Forelimb muscle (tissue), 1 donor: ENCODE measurements at regions not wholly inside any gene's neighbourhood (a gene's known extent, or its start where the extent isn't known, plus 50 kb on each side); places are given as distances from the start of the nearest gene placed in this dataset.

ENCODE experiments used
- DNase-seq: peaks from one replicate; pipeline ENCODE4 v3.0.0-alpha.2; 2013; ENCODE audit warnings: low read depth

DNA sequence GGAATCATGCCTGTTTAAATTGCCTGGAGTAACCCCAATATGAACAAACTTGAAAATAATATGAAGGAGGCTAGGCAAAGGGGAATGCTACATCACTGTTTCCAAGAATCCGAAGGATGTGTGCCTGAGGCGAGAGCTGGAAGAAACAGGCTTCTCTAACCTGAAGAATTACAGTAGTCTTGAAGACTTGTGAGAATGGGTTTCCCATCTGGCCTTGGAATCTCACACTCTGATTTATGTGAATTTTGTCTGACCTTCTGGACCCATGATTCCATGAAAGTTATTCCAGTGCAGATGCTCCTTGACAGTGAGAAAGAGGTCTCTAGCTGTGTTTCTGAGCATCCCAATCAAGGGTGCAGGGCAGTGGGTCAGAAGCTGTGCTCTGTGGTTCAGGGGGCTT, 122.1 kb upstream of the PARP11 start:
- no peak for DNase-seq

DNA sequence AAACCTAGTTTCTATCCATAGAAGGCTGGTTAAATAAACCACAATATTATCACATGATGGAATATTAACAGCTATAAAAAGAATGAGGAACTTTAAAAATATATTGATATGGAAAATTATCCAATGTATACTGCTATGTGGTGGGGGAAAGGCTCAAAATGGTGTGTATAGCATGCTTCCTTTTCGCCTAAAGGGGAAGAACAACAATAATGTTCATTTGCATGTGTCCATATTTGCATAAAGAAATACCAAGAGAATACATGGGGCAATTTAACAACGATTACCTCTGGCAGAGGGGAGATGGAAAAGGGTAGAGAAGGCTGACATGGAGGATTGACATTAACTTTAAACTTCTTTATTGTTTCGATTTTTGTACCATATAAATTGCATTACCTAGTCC, 121.3 kb upstream of the PARP11 start:
- DNase-seq = no peak

- no peak for DNase-seq
Observed at GRCh38 chr12:3992945-3993344, 119.7 kb upstream of the PARP11 start.

- DNase-seq = no peak
Observed at GRCh38 chr12:3991798-3992580, 118.8 kb upstream of the PARP11 start.

DNA sequence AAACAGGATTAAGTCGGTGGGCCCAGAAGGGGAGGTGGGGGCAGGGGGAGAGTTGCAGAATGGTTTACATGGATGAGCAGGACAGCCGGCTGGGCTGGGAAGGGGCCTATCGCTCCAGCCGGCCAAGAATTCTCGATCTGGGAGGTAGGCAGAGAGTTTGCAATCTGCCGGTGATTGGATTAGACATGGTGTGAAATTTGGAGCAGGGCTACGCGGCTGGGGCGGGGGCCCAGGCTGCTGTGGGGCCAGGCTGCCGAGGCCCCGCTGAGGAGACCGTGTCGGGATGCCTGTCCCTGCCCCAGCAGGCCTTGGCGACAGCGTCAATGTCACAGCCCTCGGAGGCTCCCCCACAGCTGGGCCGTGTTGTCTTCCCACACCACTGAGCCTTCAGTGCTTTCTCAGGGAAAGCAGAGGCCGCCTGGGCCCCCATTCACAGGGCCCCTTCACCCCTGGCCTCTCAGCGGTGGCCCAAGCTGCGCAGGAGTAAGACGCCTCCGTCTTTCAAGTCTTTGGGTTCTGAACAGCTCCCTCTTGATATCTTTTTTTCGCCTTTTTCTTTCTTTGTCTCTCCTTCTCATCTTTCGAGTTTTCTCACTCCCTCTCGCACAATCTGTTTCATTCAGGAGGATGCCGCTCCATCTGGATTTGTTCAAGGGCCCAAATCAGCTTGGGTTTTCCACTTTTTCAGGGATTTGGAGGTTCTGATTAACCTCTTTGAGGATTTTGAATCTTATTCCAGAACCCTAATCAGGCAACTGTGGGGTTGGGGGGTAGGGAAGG, 117.5 kb upstream of the PARP11 start:
- no peak for DNase-seq

GRCh38 chr12:3989218-3989550, 116.0 kb upstream of the PARP11 start:
- DNase-seq = no peak

DNA sequence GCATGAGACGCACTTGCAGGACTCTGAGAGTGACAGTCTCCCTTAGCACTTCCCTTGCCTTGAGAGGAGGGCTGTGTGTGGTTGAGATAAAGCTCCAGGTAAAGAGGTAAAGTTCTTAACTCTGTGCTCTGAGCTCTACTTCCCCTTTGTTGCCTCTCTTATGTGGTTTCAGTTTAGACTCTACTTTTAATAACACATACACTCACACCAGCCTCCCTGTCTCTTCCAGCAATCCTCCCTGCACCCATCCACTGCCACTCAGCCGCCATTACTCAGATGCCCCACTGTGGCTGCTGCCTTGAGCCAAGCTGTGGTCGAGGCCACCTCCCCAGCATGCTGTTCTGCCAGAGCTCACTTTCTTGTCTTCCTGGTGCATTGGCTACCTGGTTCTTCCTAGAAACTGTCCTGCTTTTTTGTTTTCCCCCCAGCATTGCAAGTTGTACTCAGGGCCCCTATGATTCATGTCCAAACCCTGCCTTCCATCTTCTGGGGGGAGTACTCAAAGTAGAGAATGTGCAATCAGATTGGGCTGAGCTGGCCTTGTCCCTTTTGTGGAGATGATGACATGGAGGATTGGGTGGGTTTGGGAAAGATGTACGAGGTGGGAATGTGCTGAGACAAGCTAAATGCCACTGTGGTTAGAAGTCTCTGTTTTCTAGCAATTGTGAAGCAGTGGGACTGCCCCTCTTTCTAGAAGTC, 115.5 kb upstream of the PARP11 start:
- DNase-seq = no peak

DNA sequence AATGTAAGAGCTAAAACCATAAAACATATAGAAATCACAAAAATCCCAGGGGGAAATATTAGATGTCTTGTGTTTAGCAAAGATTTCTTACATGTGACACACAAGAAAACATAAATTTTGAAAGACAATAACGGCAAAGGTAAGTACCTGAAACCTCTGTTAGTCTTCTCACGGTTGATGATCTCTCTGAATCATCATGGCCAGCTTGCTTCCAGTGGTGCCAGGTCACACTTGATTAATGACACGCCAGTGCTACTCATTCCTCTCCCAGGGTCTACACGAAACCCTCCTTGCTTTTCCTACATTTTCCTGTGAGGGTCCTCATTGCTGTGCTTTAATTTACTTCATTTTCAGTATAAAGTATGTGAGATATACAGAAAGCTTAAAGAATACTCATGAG, 114.4 kb upstream of the PARP11 start:
- no peak for DNase-seq

DNA sequence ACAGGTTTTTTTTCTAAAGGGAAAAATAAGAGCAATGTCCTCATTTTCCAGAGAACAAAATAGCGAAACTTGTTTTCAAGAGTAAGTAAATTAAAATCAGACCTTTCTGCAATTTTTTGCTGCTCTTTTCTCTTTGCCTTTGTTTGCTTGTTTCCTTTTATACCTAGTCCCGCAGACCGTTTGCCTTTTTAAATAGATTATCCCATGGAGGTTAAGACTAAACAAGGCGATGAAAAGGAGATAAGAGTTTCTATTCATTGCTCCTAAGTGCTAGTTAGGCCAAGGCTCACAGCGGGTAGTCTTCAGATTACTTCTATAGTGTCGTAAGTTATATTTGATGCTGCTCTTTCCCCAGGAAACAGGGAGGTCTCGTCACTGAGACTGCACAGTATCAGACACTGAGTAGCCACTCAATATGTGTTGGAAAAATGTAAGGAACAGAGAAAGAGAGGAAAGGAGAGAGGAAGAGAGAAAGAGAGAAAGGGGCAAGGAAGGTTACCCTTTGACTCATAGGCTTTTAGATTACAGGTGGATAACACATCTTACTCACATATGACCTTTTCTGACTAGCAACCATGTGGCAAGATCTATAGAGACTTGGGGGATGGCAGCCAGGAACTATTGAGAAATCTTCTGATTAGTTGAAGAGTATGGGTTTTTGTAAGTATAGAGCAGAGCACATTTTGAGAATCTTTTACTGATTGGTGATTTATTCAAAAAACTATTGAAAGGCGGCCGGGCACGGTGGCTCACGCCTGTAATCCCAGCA, 107.5 kb upstream of the PARP11 start:
- no peak for DNase-seq

- no peak for DNase-seq
Observed at GRCh38 chr12:3977621-3978020, 104.4 kb upstream of the PARP11 start.

- DNase-seq = no peak
Observed at GRCh38 chr12:3976351-3976938, 103.2 kb upstream of the PARP11 start.

GRCh38 chr12:3975652-3976051, 102.5 kb upstream of the PARP11 start:
- DNase-seq = no peak

DNA sequence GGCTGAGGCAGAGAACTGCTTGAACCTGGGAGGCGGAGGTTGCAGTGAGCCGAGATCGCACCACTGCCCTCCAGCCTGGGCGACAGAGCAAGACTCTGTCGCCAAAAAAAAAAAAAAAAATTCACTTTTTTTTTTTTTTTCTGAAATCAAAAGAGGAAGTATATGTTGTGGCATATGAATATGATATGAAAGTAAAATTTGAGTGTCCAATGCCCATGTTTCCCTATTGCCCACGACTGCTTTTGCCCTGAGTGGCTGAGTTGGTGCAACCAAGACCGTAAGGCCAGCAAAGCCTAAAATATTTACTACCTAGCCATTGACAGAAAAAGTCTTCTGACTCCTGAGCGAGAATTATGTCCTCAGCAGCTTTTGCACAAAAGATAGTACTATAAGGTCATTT, 101.7 kb upstream of the PARP11 start:
- no peak for DNase-seq

DNA sequence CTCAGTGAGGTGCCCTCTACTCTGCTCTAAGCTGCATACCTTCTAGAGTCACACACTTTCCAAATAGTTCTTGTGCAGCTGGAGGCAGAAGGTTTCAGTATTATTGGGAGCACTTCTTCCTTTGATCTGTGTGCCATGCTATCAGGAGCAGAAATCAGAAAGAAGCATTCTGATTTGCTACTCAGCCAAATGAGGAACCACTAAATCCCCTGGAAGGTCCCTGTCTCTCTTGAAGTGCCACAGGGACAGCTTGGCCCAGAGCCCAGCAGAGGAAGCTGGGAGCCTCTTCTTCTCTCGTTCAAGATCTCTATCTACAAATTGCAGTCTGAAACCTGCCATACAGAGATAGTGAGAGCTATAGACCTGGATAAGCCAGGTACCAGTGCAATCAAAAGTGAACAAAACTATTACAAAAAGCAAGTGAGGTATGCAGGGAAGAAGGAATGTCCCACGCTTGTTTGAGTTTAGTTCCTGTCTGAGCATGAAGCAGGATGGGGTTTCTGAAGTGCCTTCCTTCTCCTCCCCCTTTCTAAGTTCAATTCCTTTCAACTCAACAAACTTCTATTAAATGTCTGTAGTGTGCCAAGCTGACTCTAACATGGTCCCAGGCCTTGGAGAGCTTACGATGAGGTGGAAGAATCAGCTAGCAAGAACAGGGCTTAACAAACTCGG, 100.9 kb upstream of the PARP11 start:
- no peak for DNase-seq

DNA sequence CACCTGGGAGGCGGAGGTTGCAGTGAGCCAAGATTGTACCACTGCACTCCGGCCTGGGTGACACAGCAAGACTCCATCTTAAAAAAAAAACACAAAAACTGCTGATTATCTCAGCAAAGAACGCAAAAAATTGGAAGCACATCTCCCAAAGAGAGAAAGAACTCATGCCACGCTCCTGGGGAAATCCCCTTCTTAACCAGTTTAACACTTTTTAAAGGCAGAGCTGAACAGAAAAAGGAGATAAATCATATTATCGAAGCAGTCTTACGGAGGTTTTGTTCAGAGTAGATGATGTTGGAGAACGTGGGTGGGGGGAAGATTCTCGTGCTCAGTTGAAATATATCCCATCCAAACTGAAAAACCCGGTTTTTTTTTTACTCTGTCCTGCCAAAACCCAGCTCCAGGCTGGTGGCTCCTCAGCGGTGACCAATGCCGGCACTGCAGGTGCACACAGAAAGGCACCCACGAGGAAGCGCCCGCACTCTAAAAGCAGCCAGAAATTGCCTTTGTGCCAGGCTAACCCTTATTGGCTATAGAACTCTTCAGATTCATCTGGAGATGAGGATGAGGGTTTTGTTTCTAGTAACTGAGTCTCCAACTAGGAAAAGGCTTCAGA, 100.2 kb upstream of the PARP11 start:
- DNase-seq = no peak

- DNase-seq = no peak
Observed at GRCh38 chr12:3972576-3972975, 99.4 kb upstream of the PARP11 start.

DNA sequence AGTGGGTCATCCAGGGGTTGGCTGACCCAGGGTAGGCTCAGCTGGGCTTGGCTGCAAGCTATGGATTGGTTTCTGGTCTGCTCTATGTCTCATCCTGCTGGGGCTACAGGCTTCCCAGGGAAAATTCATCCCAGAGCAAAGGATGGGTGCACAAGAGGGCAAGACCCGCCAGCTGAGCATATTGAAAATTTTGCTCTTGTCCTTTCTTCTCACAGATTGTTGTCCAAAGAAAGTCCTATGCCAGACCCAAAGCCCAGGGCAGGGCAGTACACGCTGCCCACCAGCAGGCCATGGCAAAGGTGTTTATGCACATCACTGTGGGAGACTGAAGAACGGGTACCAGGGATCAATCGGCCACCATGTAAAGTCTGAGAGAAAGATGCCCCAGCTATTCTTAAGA, 95.3 kb upstream of the PARP11 start:
- DNase-seq = no peak

- no peak for DNase-seq
Observed at GRCh38 chr12:3967556-3968160, 94.5 kb upstream of the PARP11 start.

DNA sequence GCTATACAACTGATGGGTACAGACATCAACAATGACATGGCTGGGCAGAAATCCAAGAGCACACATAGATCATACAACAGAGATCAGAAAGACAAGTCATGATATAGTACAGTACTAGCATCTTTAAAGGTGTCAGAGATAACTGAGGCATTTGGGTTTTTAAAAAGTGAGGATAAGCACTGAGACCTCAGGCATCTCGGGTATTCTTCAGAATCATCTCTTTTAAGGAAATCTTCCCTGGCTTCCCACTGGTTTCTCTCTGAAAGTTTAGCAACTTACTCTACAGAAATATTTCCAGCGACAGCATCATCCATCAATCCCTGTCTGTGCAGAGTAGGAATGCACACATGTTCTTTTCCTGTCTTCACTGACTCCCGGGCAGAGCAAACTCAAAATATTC, 93.2 kb upstream of the PARP11 start:
- no peak for DNase-seq

DNA sequence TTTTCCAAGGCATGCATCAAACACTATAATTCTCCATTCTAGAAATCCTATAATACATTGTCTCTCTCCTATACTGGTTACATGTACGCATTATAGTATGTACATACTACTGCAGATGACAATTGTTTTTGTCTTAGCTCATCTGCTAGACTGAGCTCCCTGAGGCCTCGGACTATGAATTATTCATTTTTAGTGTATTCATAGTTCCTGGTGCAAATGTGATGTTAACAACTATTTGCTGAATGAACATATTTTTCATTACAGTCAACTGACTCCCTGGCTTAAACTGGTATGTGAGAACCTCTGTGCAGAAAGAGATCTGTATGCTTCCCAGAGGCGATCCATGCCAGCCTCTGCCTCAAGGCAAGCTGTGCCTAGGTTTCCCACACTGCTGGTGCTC, 91.8 kb upstream of the PARP11 start:
- DNase-seq = no peak
